Vagina (tissue), 2 donors: ENCODE measurements at regions not wholly inside any gene's neighbourhood (a gene's known extent, or its start where the extent isn't known, plus 50 kb on each side); places are given as distances from the start of the nearest gene placed in this dataset.

Experiments
- CTCF ChIP-seq, 3 experiments: fragments of 450-650 bp in 2 of 3; fragments of 200-600 bp in 1 of 3; sonication (generic) in 1 of 3; IDR thresholded peaks; one replicate each; pipeline ENCODE4 v1.5.1; 2017 to 2019; ENCODE audit warnings: antibody characterized with exemption in 3 of 3, mild to moderate bottlenecking in 2 of 3, moderate library complexity in 2 of 3
- POLR2A ChIP-seq, 2 donors: fragments of 450-650 bp; IDR thresholded peaks; one replicate each; pipeline ENCODE4 v1.6.1; 2017; ENCODE audit warnings: antibody characterized with exemption in 2 of 2, mild to moderate bottlenecking in 2 of 2, moderate library complexity in 2 of 2

DNA sequence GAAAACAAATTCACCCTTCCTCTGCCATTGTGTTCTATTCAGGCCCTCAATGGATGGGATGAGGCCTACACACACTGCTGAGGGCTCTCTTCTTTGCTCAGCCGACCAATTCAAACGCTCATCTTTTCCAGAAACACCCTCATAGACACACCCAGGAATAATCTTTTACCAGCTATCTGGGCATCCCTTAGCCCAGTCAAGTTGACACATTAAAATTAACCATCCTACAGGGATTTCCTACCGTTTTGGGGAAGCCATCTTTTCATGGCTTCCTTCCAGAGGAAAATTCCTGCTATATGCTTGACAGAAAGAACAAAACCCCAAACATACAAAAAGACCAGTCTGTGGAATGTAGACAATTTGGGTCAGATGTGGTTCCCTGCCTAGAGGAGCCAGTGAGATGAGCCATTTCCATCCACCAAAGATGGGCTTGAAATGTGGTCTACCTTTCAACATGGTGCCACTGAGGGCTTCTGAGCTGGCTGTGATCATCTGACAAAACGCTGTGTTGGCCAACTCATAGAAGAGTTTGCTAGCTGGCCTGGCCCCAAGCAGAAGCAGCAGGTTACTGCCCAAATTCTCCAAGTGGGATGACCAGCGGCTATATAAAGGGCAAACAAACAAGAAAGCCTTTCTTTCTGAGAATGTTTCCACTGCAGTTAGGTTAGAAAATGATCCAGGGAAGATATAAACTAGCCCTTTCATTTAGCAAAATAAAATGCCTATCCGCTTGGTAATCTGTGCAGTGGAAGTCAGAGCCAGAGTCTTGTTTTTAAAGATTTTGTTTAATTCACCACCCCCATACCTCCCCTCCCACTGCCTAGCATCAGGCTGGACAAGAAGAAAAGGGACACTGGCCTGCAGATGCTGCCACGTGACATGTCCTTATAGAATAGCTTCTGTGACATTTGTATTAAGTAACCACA, 69.1 kb upstream of the MRPS6 start:
- TF ChIP-seq CTCF (IDR thresholded peaks at IDR 0.05) (no peak), POLR2A (IDR thresholded peaks at IDR 0.05) (no peak)
